NCI-H2107 treated with DMSO at 0.1 percent for 48 hours (cell line): ENCODE measurements at regions not wholly inside any gene's neighbourhood (a gene's known extent, or its start where the extent isn't known, plus 50 kb on each side); places are given as distances from the start of the nearest gene placed in this dataset.

ENCODE experiments used
- DNase-seq: peaks from one replicate; lab custom pipeline; 2025; ENCODE audit not compliant: unreplicated experiment; lab: John Stamatoyannopoulos, UW

DNA sequence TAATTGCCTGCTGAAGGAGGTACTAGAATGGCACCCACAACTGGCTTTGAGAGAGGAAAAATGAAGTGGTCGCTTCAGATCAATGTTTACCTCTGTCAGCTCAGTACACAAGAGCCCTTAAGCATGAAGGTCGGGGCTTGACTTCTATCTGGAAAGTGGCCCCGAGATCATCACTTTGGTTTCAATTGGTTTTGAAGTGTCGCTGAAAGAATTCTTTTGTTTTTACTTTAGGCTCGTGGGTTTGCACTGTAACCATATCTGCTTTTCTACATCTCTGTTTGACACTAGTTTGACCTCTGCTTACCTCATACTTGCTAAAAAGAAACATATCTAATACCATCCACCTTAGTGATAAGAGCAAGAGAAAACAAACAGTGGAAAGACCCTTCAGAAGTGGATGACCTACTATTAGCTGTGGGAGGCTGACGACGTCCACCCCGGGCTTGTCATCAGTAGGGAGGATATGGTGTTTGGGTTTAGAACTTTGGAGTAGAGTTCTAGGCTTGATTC, 361.8 kb downstream of the GATA3 start:
- no peak for DNase-seq

- no peak for DNase-seq
Observed at GRCh38 chr10:8416760-8417159, 362.3 kb downstream of the GATA3 start.

- no peak for DNase-seq
Observed at GRCh38 chr10:8417631-8418030, 363.1 kb downstream of the GATA3 start.

DNA sequence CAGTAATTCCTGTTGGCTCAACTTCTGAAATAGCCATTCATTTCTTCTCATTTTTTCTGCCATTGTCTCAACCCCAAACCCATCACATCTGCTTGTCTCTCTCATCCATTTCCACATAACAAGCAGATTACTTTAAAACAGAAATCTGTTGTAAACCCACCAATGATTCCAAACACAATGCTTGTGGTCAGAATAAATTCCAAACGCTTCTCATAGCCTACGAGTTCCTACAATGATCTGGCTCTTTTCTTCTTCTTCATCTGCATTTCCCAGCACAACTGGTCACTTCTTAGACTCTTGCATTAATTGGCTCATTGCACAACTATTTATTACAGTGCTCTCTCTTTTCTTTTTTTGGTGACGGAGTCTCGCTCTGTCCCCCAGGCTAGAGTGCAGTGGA, 364.1 kb downstream of the GATA3 start:
- no peak for DNase-seq

DNA sequence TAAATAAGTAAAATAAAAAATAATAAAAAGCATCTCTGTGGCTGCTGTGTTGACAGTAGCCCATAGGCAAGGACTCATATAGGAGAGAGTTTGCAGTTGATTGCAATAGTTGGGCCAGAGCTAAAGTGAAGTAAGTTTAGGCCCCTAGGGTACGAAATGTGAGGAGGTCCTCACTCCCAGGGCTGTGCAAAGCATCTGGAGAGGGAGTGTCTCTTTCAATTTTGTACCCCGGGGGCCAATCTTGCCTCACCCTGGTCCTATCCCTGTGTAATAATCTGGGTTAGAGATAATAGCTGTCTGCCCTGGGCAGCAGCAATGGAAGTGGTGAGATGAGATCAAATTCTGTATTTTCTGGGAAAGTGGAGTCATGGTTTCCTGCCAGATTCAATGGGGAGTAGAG, 365.7 kb downstream of the GATA3 start:
- DNase-seq: no peak

DNA sequence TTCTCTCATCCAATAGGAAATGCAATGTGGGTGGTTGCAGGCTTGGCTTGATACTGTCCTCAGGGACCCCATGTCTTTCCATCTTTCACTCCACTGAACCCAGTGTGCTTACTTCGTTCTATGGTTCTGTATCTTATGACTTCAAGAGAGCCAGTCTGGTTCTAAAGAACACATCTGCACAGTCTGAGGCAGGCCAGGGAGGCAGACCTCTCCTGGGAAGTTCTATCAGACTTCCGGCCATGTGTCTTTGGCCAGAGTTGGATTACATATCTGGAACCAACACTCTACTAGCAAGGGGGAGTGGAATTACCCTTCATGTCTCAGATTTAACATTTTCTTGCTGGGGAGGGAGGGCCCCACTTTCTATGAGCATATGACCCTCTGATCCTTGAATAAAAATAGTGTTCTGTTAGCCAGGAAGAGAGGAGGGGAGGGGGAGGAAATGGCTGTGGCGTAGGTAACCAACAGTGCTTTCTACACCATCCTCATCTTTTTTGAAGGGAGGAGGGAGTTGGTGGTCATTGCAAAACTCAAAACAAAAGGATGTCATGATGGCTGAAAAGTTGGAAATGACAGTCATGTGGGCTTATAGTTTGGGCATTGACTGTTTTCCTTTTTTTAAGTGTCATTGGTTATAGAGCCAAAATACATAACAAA, 370.2 kb downstream of the GATA3 start:
- no peak for DNase-seq

DNA sequence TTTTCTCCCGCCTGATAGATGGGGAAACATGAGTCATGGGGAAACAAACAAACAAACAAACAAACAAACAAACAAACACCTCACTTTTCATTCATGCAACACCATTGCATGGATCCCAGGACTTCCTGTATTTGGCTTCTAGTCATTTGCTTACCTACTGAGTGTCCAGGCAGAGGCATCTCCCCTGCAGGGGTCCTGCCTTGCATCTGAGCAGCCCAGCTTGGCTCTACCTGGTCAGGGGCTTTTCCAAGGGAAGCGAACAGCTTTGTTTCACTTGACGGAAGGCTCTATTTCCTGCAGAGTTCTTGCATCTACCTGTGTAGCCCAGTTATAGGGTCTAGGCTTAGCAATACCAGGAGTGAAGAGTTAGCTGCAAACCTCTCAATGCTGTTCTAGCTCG, 374.2 kb downstream of the GATA3 start:
- no peak for DNase-seq

DNA sequence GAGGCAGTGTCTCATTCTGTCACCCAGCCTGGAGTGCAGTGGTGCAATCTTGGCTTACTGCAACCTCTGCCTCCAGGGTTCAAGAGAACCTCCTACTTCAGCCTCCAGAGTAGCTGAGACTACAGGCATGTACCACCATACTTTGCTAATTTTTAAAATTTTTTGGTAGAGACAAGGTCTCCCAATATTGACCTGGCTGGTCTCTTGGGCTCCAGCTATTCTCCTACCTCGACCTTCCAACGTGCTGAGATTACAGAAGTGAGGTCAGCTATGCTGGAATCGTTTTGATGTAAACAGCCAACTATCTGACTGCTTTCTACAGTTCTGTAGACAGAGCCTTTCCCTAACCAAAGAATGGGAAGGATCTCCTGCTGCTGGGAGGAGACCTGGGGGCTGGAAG, 375.8 kb downstream of the GATA3 start:
- DNase-seq: no peak

GRCh38 chr10:8431511-8431910, 377.0 kb downstream of the GATA3 start:
- DNase-seq: no peak

DNA sequence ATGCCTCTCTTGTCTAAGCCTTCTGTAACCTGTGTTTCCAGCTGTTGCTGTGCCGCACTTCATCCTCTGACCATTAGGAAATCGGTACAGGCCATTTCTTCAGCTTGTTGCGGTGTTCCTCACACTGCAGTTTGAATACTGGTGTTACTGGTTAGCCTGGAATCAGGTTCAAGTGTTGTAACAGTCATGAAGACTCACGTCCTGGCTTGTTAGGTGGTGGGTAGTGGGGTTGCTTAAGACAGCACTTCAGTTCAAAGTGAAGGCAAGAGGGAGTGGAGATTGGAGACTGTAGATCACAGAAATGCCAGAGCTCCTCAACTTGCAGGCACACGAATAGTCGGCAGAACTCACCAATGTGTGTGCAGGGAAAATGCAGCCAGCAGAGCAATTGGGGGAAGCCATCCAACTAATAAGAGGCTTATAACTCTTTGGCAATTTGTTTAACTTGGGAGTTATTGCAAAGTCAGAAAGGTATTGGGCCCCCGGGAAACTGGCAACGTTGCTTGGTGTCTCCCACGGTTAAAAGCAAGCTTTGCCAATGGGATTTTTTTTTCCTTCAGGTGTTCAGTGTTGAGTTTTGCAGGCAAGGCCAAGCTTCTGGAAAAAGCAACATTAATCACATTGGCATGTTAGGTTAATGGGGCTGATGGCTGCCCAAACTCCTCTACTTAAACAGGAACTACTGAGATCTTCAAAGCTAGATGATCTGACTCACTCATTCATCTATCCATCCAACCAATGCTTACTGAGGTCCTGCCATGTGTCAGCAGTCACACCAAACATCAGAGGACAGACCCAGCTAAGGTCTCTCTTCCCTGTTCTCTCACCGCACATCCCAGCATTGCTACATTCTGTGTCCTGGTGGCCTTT, 380.9 kb downstream of the GATA3 start:
- no peak for DNase-seq

GRCh38 chr10:8437896-8438295, 383.4 kb downstream of the GATA3 start:
- no peak for DNase-seq

- DNase-seq: no peak
Observed at GRCh38 chr10:8438603-8439002, 384.1 kb downstream of the GATA3 start.

DNA sequence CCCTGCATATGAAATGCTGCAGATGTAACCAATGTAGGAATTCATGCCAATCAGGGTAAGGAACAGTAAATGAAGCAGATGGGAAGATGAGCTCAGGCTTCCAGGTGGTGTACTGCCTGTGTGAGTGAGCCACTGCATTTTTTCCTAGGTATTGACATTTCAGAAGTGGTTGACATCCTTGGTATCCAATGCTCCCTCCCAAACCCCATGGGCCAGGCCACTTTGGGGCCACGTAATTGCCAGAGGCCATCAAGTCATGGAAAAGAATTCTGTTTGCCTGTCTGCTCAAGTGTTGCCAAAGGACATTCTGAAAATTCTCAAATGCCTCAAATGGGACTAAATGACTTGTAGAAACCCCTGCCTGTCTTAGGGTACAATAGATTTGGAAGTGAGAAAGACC, 384.6 kb downstream of the GATA3 start:
- no peak for DNase-seq

DNA sequence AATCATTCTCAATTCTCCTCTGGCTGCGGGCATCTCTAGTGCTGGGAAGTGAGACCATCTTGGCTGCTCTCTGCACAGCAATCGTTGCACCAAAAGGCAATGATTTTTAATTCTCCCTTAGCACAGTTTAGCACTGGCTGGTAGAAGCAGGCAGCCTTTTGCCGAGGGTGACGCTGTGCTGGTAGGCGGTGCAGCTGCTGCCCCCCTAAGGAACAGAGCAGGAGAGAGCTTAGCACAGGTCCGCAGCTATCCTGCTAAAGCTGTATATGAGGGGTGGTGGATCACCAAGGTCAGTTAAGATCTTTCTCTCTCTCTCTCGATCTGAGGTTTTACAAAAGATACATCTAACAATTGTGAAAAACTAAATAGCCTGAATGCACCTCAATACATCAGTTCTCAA, 390.1 kb downstream of the GATA3 start:
- DNase-seq: no peak

DNA sequence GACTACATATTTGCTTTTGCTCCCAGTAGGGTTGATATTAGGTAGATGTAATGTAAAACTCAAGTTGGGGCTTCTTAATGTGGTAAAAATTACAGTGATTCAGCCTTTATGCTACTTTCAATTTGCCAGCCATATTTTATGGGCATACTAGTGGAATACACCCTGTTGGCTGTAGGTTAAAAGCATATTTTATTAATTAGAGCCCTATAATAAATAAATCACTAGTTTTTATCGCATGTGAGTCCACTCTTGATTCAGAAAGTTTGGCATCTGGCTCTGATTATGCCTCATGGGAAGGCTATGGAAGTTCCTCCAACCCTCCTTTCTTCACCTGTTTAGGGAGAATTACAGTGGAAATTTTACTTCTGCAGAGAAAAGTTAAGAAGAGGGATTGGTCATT, 390.9 kb downstream of the GATA3 start:
- DNase-seq: no peak

DNA sequence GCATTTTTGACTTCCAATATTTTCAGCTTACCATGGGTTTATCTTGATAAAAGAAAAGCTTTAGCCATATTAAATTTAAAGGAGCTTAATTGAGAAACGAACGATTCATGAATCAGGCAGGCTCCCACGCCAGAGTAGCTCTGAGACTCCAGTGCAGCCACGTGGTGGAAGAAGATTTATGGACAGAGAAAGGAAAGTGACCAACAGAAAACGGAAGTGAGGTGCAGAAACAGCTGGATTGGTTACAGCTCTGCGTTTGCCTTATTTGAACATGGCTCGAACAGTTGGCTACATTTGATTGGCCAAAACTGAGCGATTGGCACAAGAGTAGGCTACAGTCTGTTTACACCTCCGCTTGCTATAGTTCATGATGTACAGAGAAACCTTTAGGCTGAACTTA, 395.4 kb downstream of the GATA3 start:
- DNase-seq: no peak

- no peak for DNase-seq
Observed at GRCh38 chr10:8453587-8453986, 399.1 kb downstream of the GATA3 start.

- DNase-seq: no peak
Observed at GRCh38 chr10:8454357-8454756, 399.9 kb downstream of the GATA3 start.

DNA sequence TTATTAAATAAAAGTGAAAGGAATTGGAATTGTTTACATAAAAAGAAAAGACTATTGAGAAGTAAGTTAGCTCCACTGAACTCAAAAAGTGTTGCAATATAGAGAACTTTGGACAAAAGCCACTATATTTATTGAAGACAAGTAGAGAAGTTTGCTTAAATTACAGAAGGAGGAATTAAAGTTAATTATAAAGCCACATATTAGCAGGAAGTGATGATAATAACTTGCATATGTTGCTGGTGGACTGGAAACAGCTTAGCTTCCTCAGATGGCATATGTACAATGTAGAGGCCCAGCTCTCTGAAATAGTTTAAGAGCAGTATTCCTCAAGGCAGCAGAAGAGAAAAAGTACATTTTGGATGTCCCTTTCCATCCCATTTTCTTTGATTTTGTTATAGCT, 400.7 kb downstream of the GATA3 start:
- no peak for DNase-seq

DNA sequence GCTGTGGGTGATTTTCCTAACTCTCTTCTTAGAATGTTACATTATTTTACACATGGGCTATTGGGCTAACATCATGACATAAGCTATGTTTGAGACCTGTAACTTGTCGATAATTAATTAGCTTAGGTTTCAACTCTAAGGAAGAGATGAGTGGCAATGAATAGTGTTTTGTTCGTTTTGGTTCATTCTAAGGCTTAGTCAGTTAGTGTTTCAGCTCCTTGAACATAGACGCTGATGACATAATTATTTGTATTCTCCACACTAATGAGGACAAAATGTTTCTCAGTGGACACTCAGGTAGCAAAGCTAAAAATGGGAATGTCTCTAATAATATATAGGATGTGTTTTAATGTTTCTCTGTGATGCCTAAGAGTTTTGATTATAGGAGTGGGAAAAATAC, 401.9 kb downstream of the GATA3 start:
- no peak for DNase-seq

DNA sequence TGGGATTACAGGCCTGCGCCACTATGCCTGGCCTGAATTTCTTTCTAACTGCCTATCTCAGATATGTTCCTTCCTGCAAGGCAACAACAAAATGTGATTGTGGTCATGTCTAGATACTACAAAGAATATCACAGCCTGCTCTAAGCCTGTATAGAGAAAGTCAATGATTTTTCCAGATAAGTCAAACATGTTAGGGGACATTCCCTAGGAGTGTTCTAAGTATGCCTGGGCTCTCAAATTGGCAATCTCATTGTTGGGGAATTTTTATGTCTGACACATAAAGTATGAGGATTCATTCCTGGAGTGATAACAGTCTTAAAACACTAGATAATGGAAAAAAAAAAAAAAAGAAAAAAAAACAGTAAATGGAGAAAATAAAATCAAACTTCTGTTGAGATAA, 406.1 kb downstream of the GATA3 start:
- DNase-seq: no peak

DNA sequence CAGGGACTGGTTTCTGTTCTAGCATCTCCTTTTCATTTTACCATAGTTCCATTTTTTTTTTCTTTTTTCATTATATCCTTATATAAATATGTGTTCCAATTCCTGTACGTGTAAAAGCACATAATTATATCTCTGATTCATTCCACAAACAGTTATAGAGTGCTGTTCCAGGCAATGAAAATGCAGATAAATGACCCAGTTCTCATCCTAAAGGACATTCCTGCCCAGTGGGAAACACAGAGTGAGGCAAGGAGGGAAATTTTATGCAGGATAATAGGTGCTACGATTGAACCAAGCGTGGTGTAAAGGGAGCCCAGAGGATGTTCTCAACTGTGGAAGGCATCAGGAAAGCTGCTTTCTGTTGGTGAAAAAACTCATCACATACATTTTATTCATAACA, 408.1 kb downstream of the GATA3 start:
- DNase-seq: no peak

DNA sequence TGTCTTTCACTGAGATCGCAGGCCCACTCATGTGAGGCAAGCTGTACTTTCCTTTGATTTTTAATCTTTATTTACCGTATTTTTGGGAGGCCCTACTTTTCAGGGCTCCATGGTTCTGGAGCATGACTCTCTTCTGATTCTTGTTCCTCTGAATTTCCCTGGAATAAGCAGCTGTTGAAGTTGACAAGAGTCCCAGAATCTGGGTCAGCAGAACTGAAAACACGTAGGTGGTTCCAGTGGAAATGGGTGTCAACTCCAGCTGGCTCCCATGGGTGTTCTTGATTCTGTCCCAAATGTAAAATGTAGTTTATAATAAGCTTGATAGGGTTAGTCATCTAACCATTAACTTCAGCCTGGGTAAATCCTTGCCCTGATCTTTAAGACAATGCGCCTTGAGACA, 409.4 kb downstream of the GATA3 start:
- no peak for DNase-seq
